Stomach (tissue), 8 donors: ENCODE measurements at regions not wholly inside any gene's neighbourhood (a gene's known extent, or its start where the extent isn't known, plus 50 kb on each side); places are given as distances from the start of the nearest gene placed in this dataset.

ENCODE experiments used
- DNase-seq, 2 donors: peaks; one replicate each; pipeline versions ENCODE4 v3.0.0 to v3.0.0-alpha.2; 2013 to 2019
- H3K27ac ChIP-seq, 5 donors: fragments of 200-600 bp in 4 of 5; sonication (generic) in 4 of 5; one replicate each; pipeline ENCODE4 v1.5.1; 2013 to 2019; ENCODE audit warnings: mild to moderate bottlenecking in 1 of 5, moderate library complexity in 1 of 5
- H3K27me3 ChIP-seq, 3 donors: fragments of 200-600 bp; sonication (generic); one replicate each; pipeline ENCODE4 v1.5.1; 2017 to 2019; ENCODE audit warnings: mixed run types in 1 of 3
- H3K36me3 ChIP-seq, 4 donors: fragments of 200-600 bp; sonication (generic); 1 replicate in 3 of 4; 2 replicates in 1 of 4; pipeline ENCODE4 v1.5.1; 2016 to 2019
- H3K4me1 ChIP-seq, 4 donors: fragments of 200-600 bp; sonication (generic); one replicate each; pipeline ENCODE4 v1.5.1; 2016 to 2019
- H3K4me3 ChIP-seq, 4 donors: fragments of 200-600 bp; sonication (generic) in 3 of 4; one replicate each; pipeline ENCODE4 v1.5.1; 2016 to 2019; ENCODE audit warnings: mild to moderate bottlenecking in 1 of 4
- H3K9me3 ChIP-seq, 4 donors: fragments of 200-600 bp; sonication (generic); one replicate each; pipeline ENCODE4 v1.5.1; 2016 to 2019
- EP300 ChIP-seq: sonication (generic); formaldehyde crosslinking; IDR thresholded peaks from one replicate; pipeline ENCODE4 v1.6.1; 2017; ENCODE audit warnings: antibody characterized with exemption
- POLR2A ChIP-seq, 4 donors: fragments of 450-650 bp; IDR thresholded peaks; one replicate each; pipeline ENCODE4 v1.6.1; 2016; ENCODE audit warnings: antibody characterized with exemption in 4 of 4, control low read depth in 2 of 4, mild to moderate bottlenecking in 1 of 4, moderate library complexity in 1 of 4
- POLR2AphosphoS5 ChIP-seq, 3 donors: sonication (generic); formaldehyde crosslinking; IDR thresholded peaks; one replicate each; pipeline ENCODE4 v1.6.1; 2016; ENCODE audit warnings: antibody characterized with exemption in 3 of 3
- WGBS, 5 donors: extraction: QIAGEN DNeasy Blood & Tissue Kit in 3 of 5; methylation state at CpG; one replicate each; pipeline versions ENCODE4 v1.1.5 to v1.1.7; 2013 to 2018; 5-methylcytosine and 5-hydroxymethylcytosine counted together
- intact Hi-C: fragments of 100-400 bp; cut with DNase I; formaldehyde crosslinking; loops from one replicate; pipeline ENCODE4 v1.15.1; 2023; ENCODE audit warnings: low total_unique reads
- TF ChIP-seq, protein P1 (sequence below), 7 experiments: fragments of 450-650 bp in 4 of 7; fragments of 200-600 bp in 3 of 7; sonication (generic) in 3 of 7; IDR thresholded peaks; one replicate each; pipeline ENCODE4 v1.5.1; 2016 to 2019; ENCODE audit warnings: antibody characterized with exemption in 7 of 7, control low read depth in 2 of 7, mild to moderate bottlenecking in 1 of 7
- donor health status: healthy with polysubstance abuse.
- donor health status: Bipolar disorder and iron deficiency.
- donor health status: healthy.

- Histone ChIP-seq H3K4me1 (no peaks in the 10 kb centered on the region), H3K4me3 (no peak overlapping the region), H3K36me3 (no peaks in the 10 kb centered on the region), H3K9me3 (no peaks in the 10 kb centered on the region), H3K27ac (no peak overlapping the region), H3K27me3 (no peaks in the 10 kb centered on the region)
- WGBS, 5 donors = 91 to 98% (median 97%) methylated on average over 4 of the region's 4 CpGs
- no peak for TF ChIP-seq POLR2AphosphoS5 (IDR thresholded peaks at IDR 0.05)
- no peak for TF ChIP-seq EP300
- no peak for TF ChIP-seq POLR2A (IDR thresholded peaks at IDR 0.05)
- TF ChIP-seq, protein P1, sequence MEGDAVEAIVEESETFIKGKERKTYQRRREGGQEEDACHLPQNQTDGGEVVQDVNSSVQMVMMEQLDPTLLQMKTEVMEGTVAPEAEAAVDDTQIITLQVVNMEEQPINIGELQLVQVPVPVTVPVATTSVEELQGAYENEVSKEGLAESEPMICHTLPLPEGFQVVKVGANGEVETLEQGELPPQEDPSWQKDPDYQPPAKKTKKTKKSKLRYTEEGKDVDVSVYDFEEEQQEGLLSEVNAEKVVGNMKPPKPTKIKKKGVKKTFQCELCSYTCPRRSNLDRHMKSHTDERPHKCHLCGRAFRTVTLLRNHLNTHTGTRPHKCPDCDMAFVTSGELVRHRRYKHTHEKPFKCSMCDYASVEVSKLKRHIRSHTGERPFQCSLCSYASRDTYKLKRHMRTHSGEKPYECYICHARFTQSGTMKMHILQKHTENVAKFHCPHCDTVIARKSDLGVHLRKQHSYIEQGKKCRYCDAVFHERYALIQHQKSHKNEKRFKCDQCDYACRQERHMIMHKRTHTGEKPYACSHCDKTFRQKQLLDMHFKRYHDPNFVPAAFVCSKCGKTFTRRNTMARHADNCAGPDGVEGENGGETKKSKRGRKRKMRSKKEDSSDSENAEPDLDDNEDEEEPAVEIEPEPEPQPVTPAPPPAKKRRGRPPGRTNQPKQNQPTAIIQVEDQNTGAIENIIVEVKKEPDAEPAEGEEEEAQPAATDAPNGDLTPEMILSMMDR (IDR thresholded peaks at IDR 0.05) = no peak
- no peak for DNase-seq
- intact Hi-C loops = no loop called here
Observed at GRCh38 chr2:147662221-147662620, 182.6 kb upstream of the ACVR2A start.

DNA sequence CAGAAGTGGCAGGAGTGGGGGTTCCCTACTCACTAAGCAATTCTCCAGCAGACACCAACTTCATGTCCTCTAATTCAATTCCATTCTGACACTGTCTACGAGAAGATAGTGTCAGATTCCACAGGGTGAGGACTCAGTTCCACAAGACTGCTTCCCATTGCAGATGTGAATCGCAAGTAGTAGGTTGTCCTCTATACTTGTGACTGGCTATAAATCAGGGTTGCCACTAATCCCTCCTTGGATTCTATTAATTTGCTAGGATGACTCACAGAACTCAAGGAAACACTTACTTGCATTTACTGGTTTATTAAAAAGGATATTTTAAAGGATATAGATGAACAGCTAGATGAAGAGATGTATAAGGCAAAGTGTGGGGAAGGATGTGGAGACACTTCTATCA lies 184.1 kb upstream of the ACVR2A start:
- Histone ChIP-seq H3K36me3 (no peaks in the 10 kb centered on the region), H3K9me3 (no peaks in the 10 kb centered on the region), H3K27me3 (no peaks in the 10 kb centered on the region), H3K4me3 (no peak overlapping the region), H3K4me1 (no peaks in the 10 kb centered on the region), H3K27ac (no peak overlapping the region)
- intact Hi-C loops = no loop called here
- 89 to 96% (median 94%) methylated on average over 2 of the region's 2 CpGs for WGBS, 5 donors
- no peak for TF ChIP-seq POLR2A (IDR thresholded peaks at IDR 0.05)
- no peak for TF ChIP-seq EP300
- TF ChIP-seq, protein P1 (IDR thresholded peaks at IDR 0.05) = no peak
- TF ChIP-seq POLR2AphosphoS5 (IDR thresholded peaks at IDR 0.05) = no peak
- DNase-seq = no peak

DNA sequence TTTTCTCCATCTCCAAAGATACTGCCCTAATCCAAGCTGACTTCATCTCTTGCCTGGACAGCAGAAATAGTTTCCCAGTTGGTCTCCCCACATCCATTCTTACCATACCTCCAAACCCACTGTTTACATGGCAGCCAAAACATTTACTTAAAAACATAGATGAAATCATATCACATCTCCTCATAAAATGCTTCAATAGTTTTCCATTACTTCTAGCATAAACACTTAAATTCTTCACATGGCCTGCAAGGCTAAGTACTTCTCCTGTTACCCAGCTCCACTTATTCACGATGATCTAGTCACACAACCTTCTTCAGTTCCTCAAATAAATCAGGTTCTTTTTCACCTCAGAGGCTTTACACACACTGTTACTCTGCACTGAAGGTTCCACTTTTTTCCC lies 185.8 kb upstream of the ACVR2A start:
- no peak overlapping the region for H3K27ac ChIP-seq
- no peaks in the 10 kb centered on the region for H3K27me3 ChIP-seq
- TF ChIP-seq POLR2AphosphoS5 (IDR thresholded peaks at IDR 0.05) (no peak), POLR2A (IDR thresholded peaks at IDR 0.05) (no peak), EP300 (no peak)
- TF ChIP-seq, protein P1 (IDR thresholded peaks at IDR 0.05) = no peak
- no peak overlapping the region for H3K4me3 ChIP-seq
- WGBS, 5 donors = 65 to 85% (median 84%) methylated on average over 1 of the region's 1 CpG
- H3K36me3 ChIP-seq = no peaks in the 10 kb centered on the region
- intact Hi-C loops = no loop called here
- DNase-seq = no peak
- H3K9me3 ChIP-seq = no peaks in the 10 kb centered on the region
- H3K4me1 ChIP-seq = no peaks in the 10 kb centered on the region

DNA sequence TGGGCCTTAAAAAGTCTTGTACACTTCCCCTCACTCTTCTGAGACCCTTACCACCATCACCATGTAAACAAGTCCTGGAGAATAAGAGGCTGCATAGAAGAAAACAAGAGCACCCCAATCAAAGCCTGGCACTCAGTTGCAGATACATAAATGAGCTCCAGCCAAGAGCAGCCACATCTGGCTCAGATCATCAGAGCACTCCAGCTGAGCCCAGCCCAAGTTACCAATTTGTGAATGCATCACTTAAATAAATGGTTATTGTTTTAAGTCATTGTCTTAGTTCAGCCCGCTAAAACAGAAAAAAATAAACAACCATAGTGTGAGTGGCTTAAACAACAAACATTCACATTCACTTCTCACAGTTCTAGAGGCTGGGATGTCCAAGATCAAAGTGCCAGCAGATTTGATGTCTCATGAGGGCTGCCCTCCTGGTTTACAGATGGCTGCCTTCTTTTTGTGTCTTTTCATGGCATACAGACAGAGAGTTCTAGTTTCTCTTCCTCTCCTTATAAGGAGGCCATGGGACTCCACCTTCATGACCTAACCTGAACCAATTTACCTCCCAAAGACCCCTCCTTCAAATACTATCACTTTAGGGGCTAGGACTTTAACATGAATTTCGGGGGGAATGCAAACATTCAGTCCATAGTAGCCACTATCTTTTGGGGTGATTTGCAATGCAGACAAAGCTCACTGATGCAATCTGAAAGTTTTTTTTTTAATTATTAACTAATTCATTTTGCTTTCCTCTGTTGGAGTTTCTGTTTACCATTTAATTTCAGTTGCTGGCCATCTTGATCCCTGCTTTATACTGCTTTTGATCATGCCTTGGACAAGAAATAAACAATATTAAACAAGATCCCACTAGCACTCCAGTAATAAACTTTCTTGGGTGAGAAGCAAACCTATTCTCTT lies 187.5 kb upstream of the ACVR2A start:
- Histone ChIP-seq H3K36me3 (no peaks in the 10 kb centered on the region), H3K27me3 (no peaks in the 10 kb centered on the region), H3K9me3 (no peaks in the 10 kb centered on the region), H3K4me1 (no peaks in the 10 kb centered on the region), H3K27ac (no peak overlapping the region), H3K4me3 (no peak overlapping the region)
- no peak for DNase-seq
- WGBS, 5 donors = 73 to 79% (median 77%) methylated on average over 2 of the region's 2 CpGs
- intact Hi-C loops = no loop called here
- TF ChIP-seq POLR2A (IDR thresholded peaks at IDR 0.05) (no peak), EP300 (no peak), POLR2AphosphoS5 (IDR thresholded peaks at IDR 0.05) (no peak)
- TF ChIP-seq, protein P1 (IDR thresholded peaks at IDR 0.05) = no peak
